Activated naive CD4-positive, alpha-beta T cell treated with anti-CD3 and anti-CD28 coated beads, Interleukin-2, amount 10 ng/mL, durations not matched to agents 7 days and 5 days (primary cell): ENCODE measurements at regions not wholly inside any gene's neighbourhood (a gene's known extent, or its start where the extent isn't known, plus 50 kb on each side); places are given as distances from the start of the nearest gene placed in this dataset.

Experiments
- CTCF ChIA-PET: fragments of 350-600 bp; sonication (Branson Sonifier 250); formaldehyde crosslinking; loops from one replicate; lab custom pipeline; 2021; ENCODE audit warnings: antibody characterized with exemption; lab: Charles Lee
- DNase-seq: peaks from one replicate; pipeline ENCODE4 v3.0.0-alpha.2; 2020
- H3K27ac Mint-ChIP-seq: one replicate; pipeline ENCODE4 v1.8.0; 2021; ENCODE audit warnings: mild to moderate bottlenecking, moderate library complexity, mixed read lengths
- H3K27me3 Mint-ChIP-seq: one replicate; pipeline ENCODE4 v1.8.0; 2021; ENCODE audit warnings: mild to moderate bottlenecking, mixed read lengths
- H3K36me3 Mint-ChIP-seq: one replicate; pipeline ENCODE4 v1.8.0; 2021; ENCODE audit warnings: mixed read lengths
- H3K4me1 Mint-ChIP-seq: one replicate; pipeline ENCODE4 v1.8.0; 2021; ENCODE audit warnings: mixed read lengths
- H3K4me3 Mint-ChIP-seq: one replicate; pipeline ENCODE4 v1.8.0; 2021; ENCODE audit warnings: mild to moderate bottlenecking, moderate library complexity, mixed read lengths
- H3K9me3 Mint-ChIP-seq: one replicate; pipeline ENCODE4 v1.8.0; 2021; ENCODE audit warnings: mixed read lengths

DNA sequence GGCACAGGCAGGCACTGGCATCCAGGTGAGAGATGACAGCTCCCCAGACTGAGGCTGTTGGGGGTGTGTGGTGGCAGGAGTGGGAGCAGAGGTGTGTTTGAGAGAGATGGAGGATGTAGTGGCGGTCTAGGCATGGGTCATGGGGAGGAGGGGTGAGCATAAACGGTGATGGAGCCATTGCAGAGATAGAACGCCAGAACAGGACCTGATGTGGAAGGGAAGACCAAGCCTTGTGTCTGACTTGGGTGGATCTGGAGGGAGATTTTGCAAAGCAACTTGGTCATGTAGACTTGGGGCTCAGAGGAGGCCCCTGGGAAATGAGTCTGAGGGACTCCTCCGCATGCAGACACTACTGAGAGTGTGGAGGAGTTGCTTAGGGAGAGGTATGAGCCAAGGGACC lies 50.0 kb upstream of the CLDN5 start:
- no peak overlapping the region for H3K4me3 Mint-ChIP-seq
- no peak overlapping the region for H3K27ac Mint-ChIP-seq
- H3K9me3 Mint-ChIP-seq = no peaks in the 10 kb centered on the region
- DNase-seq = no peak
- H3K4me1 Mint-ChIP-seq = peaks cover 32% of the 10 kb centered on the region
- H3K36me3 Mint-ChIP-seq = no peaks in the 10 kb centered on the region
- CTCF ChIA-PET = no interaction called here
- peaks cover 9% of the 10 kb centered on the region for H3K27me3 Mint-ChIP-seq

- DNase-seq = peak; percentile 70
- peaks cover 50% of the 10 kb centered on the region for H3K4me1 Mint-ChIP-seq
- no peak overlapping the region for H3K4me3 Mint-ChIP-seq
- no peaks in the 10 kb centered on the region for H3K9me3 Mint-ChIP-seq
- peak overlapping the region; percentile 38 for H3K27ac Mint-ChIP-seq
- H3K36me3 Mint-ChIP-seq = no peaks in the 10 kb centered on the region
- CTCF ChIA-PET = interaction anchor here (0.6 kb wide), 1 partner anchor 129 kb away, joined by 3 read pairs; no protein-coding TSS in a partner anchor
- H3K27me3 Mint-ChIP-seq = peaks cover 5% of the 10 kb centered on the region
These were observed 52.5 kb upstream of the CLDN5 start for GRCh38 chr22:19576460-19577421.

DNA sequence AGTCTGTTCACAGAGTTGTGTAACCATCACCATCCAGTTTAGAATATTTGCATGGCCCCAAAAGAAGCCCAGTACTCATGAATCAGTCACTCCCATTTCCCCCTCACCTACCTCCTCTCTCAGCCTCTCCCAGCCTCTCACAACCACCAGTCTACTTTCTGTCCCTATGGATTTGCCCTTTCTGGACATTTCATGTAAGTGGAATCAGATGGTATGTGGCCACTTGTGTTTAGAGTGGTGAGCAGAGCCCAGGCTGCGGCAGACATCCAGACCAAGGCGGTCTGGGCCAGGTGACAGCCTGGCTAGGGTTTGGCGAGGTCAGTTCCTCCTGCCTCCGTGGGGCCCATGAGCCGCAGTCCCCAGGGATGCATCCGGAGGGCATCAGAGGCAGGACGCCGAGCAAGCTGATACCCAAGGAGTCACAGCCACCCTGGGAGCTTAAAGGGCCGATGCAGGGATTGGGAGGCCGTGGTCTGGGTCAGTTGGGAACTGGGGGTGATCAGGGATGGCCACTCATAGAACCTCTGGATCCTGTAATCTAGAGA lies 53.3 kb upstream of the CLDN5 start:
- Mint-ChIP-seq H3K27me3 (peaks cover 5% of the 10 kb centered on the region), H3K9me3 (no peaks in the 10 kb centered on the region), H3K4me3 (no peak overlapping the region), H3K27ac (peak overlapping the region; percentile 82), H3K36me3 (no peaks in the 10 kb centered on the region), H3K4me1 (peaks cover 50% of the 10 kb centered on the region)
- no peak for DNase-seq
- CTCF ChIA-PET = interaction anchor here (0.6 kb wide), 1 partner anchor 129 kb away, joined by 3 read pairs; no protein-coding TSS in a partner anchor

GRCh38 chr22:19578180-19579004 lies 54.2 kb upstream of the CLDN5 start:
- H3K27ac Mint-ChIP-seq = peak overlapping the region; percentile 82
- no peak for DNase-seq
- peaks cover 5% of the 10 kb centered on the region for H3K27me3 Mint-ChIP-seq
- CTCF ChIA-PET = interaction anchor here (1.4 kb wide), 1 partner anchor 14 kb away, joined by 6 read pairs; no protein-coding TSS in a partner anchor
- no peaks in the 10 kb centered on the region for H3K36me3 Mint-ChIP-seq
- H3K4me3 Mint-ChIP-seq = no peak overlapping the region
- H3K4me1 Mint-ChIP-seq = peaks cover 51% of the 10 kb centered on the region
- H3K9me3 Mint-ChIP-seq = no peaks in the 10 kb centered on the region

GRCh38 chr22:19579115-19579811 lies 55.1 kb upstream of the CLDN5 start:
- Mint-ChIP-seq H3K9me3 (no peaks in the 10 kb centered on the region), H3K27ac (peak overlapping the region; percentile 82), H3K27me3 (no peaks in the 10 kb centered on the region), H3K4me3 (no peak overlapping the region), H3K4me1 (peaks cover 53% of the 10 kb centered on the region), H3K36me3 (no peaks in the 10 kb centered on the region)
- CTCF ChIA-PET = interaction anchor here (1.4 kb wide), 1 partner anchor 13 kb away, joined by 6 read pairs; no protein-coding TSS in a partner anchor
- peak; percentile 38 for DNase-seq

DNA sequence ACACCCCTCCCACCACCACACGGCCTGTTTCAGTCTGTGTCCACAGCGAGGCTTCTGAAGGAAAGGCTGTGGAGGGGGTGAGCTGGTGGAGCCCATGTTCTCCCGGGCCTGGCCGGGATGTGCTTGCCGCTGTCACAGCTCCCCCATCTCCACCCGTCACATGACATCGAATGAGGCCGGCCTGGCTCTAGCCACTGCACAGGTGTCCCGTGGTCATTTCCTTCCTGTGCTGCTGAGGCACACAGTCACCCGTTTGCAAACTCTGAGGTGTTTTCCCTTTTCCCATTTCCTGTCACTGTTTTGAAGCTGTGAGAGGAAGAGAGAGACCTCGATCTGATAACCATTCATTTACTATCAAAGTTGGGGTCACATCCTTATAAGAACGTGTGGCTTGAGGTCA lies 55.7 kb upstream of the CLDN5 start:
- peak overlapping the region; percentile 82 for H3K27ac Mint-ChIP-seq
- CTCF ChIA-PET = interaction anchor here (1.4 kb wide), 1 partner anchor 12 kb away, joined by 6 read pairs; no protein-coding TSS in a partner anchor

GRCh38 chr22:19580291-19580890 lies 56.2 kb upstream of the CLDN5 start:
- peak overlapping the region; percentile 82 for H3K27ac Mint-ChIP-seq

More for the DNA sequence above, 55.7 kb upstream of the CLDN5 start:
- no peaks in the 10 kb centered on the region for H3K9me3 Mint-ChIP-seq
- no peaks in the 10 kb centered on the region for H3K27me3 Mint-ChIP-seq
- peaks cover 53% of the 10 kb centered on the region for H3K4me1 Mint-ChIP-seq
- H3K4me3 Mint-ChIP-seq = no peak overlapping the region
- DNase-seq = peak; percentile 61
- H3K36me3 Mint-ChIP-seq = no peaks in the 10 kb centered on the region

DNA sequence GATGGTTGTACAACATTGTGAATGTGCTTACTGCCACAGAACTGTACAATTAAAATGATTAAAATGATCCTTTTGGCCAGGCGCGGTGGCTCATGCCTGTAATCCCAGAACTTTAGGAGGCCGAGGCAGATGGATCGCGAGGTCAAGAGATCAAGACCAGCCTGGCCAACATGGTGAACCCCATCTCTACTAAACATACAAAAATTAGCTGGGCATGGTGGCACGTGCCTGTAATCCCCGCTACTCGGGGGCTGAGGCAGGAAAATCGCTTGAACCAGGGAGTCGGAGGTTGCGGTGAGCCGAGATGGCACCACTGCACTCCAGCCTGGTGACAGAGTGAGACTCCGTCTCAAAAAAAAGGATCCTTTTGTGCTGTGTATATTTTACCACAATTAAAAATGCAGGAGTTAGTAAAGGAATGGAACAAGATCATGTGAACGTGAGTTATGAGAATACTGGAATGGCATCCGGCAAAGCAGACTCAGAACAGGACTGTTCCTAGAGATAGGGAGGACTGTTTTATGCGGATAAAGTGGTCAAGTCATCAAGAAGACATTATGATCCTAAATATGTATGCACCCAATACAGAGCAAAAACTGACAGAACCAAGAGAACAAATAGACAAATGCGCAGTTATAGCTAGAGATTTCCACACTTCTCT lies 58.0 kb upstream of the CLDN5 start:
- CTCF ChIA-PET = no interaction called here
- Mint-ChIP-seq H3K27ac (no peak overlapping the region), H3K9me3 (no peaks in the 10 kb centered on the region), H3K27me3 (peaks cover 8% of the 10 kb centered on the region), H3K4me3 (no peak overlapping the region), H3K36me3 (no peaks in the 10 kb centered on the region), H3K4me1 (peaks cover 45% of the 10 kb centered on the region)
- DNase-seq = no peak

More at GRCh38 chr22:19580291-19580890, 56.2 kb upstream of the CLDN5 start:
- H3K4me3 Mint-ChIP-seq = no peak overlapping the region
- H3K9me3 Mint-ChIP-seq = no peaks in the 10 kb centered on the region
- H3K27me3 Mint-ChIP-seq = no peaks in the 10 kb centered on the region
- no peaks in the 10 kb centered on the region for H3K36me3 Mint-ChIP-seq
- peaks cover 53% of the 10 kb centered on the region for H3K4me1 Mint-ChIP-seq
- CTCF ChIA-PET = no interaction called here
- DNase-seq = no peak

DNA sequence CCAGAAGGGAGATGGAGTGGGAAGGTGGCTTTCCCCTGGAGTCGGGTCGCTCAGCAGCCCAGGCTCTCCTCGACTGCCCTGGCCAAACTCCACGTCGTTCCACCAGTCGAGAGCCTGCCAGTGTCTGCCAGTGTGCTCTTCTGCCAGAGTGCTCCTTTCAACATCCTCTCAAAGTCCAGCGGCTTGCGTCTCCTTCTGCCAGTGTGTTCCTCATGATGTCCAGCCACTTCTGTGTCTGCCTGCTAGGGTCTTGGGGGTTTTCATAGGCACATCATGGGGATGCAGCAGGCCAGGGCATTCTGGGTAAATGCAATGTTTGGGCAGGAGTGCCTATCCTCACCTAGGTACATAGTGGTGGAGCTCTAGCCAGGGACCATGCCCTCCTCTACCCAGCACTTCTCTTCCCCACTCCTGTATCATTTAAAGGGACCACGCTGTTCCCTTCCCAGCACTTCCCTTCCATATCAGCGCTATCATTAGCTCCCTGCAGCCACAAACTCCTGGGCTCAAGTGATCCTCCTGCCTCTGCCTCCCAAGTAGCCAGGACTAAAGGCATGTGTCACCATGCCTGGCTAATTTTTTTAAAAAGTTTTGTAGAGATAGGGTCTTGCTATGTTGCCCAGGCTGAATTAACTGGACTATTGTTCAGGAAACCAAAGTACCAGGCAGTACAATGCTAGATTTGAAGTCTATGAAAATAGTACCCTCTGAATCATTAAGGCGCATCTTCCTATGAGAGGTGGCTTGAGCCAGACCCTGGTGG lies 62.9 kb upstream of the CLDN5 start:
- CTCF ChIA-PET = no interaction called here
- no peaks in the 10 kb centered on the region for H3K9me3 Mint-ChIP-seq
- H3K36me3 Mint-ChIP-seq = no peaks in the 10 kb centered on the region
- H3K4me1 Mint-ChIP-seq = peaks cover 7% of the 10 kb centered on the region
- H3K27me3 Mint-ChIP-seq = peaks cover 20% of the 10 kb centered on the region
- no peak overlapping the region for H3K27ac Mint-ChIP-seq
- no peak overlapping the region for H3K4me3 Mint-ChIP-seq
- DNase-seq = no peak

DNA sequence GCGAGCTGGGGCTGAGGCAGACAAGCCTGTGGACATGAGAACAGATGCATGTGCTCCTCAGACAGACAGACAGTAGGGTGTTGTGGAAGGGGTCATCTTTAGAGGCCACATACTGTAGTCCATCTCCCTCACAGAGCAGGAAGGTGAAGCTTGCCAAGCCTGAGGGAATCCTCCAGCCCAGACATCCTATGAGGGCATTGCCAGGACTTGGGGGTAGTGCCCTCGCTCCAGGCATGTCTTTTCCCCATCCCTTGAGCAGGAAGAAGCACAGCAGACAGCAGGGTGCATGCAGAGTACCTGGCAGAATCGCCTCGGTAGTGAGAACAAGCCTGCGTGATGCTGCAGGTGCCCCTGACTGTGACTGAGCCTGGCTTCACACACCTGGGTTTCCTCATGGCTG lies 66.5 kb upstream of the CLDN5 start:
- Mint-ChIP-seq H3K27me3 (peaks cover 20% of the 10 kb centered on the region), H3K9me3 (no peaks in the 10 kb centered on the region), H3K27ac (no peak overlapping the region), H3K36me3 (no peaks in the 10 kb centered on the region), H3K4me1 (peaks cover 20% of the 10 kb centered on the region), H3K4me3 (no peak overlapping the region)
- no peak for DNase-seq
- CTCF ChIA-PET = interaction anchor here (1.0 kb wide), 1 partner anchor 26 kb away, joined by 3 read pairs; no protein-coding TSS in a partner anchor

- Mint-ChIP-seq H3K36me3 (no peaks in the 10 kb centered on the region), H3K9me3 (no peaks in the 10 kb centered on the region), H3K4me1 (peaks cover 23% of the 10 kb centered on the region), H3K4me3 (no peak overlapping the region), H3K27ac (no peak overlapping the region), H3K27me3 (peaks cover 18% of the 10 kb centered on the region)
- CTCF ChIA-PET = interaction anchor here (1.0 to 2.4 kb wide), 2 partner anchors 12 to 26 kb away, joined by 3 to 6 read pairs; no protein-coding TSS in a partner anchor
- no peak for DNase-seq
These were observed 67.4 kb upstream of the CLDN5 start for GRCh38 chr22:19591568-19591967.

- no peak overlapping the region for H3K4me3 Mint-ChIP-seq
- no peaks in the 10 kb centered on the region for H3K9me3 Mint-ChIP-seq
- H3K27ac Mint-ChIP-seq = no peak overlapping the region
- H3K27me3 Mint-ChIP-seq = peaks cover 9% of the 10 kb centered on the region
- DNase-seq = no peak
- CTCF ChIA-PET = interaction anchor here (0.6 to 2.4 kb wide), 2 partner anchors 9 to 13 kb away, joined by 3 to 6 read pairs; no protein-coding TSS in a partner anchor
- H3K36me3 Mint-ChIP-seq = no peaks in the 10 kb centered on the region
- peaks cover 32% of the 10 kb centered on the region for H3K4me1 Mint-ChIP-seq
These were observed 68.3 kb upstream of the CLDN5 start for GRCh38 chr22:19592464-19592863.
